GM21526 (cell line): ENCODE measurements at regions not wholly inside any gene's neighbourhood (a gene's known extent, or its start where the extent isn't known, plus 50 kb on each side); places are given as distances from the start of the nearest gene placed in this dataset.
"Not testable (repeated sequence)": the region's sequence is repeated elsewhere in the genome, so short reads cannot be mapped to it uniquely, and the experiment has no call there.

ENCODE experiments used
- ATAC-seq: cut with Tn5 transposase; IDR thresholded peaks from one replicate; pipeline ENCODE4 v1.9.1; 2021; ENCODE audit warnings: moderate library complexity; ENCODE audit not compliant: unreplicated experiment, low FRiP score

GRCh38 chr5:92616085-92616484 lies 964.9 kb downstream of the NR2F1-AS1 start:
- no peak for ATAC-seq

GRCh38 chr5:92613546-92613945 lies 967.5 kb downstream of the NR2F1-AS1 start:
- no peak for ATAC-seq

GRCh38 chr5:92610435-92610834 lies 970.6 kb downstream of the NR2F1-AS1 start:
- not testable (repeated sequence) for ATAC-seq

- no peak for ATAC-seq
These were observed 975.4 kb downstream of the NR2F1-AS1 start for GRCh38 chr5:92605591-92605990.

- no peak for ATAC-seq
These were observed 981.7 kb downstream of the NR2F1-AS1 start for GRCh38 chr5:92599217-92599810.

GRCh38 chr5:92594031-92594430 lies 987.0 kb downstream of the NR2F1-AS1 start:
- ATAC-seq, result no peak

GRCh38 chr5:92588876-92589275 lies 992.1 kb downstream of the NR2F1-AS1 start:
- ATAC-seq, result no peak

- ATAC-seq, result no peak
These were observed 999.3 kb downstream of the NR2F1-AS1 start for GRCh38 chr5:92581690-92582089.

GRCh38 chr5:92581249-92581648 lies 999.8 kb downstream of the NR2F1-AS1 start:
- no peak for ATAC-seq

- no peak for ATAC-seq
These were observed 1000.2 kb downstream of the NR2F1-AS1 start for GRCh38 chr5:92580814-92581213.

- no peak for ATAC-seq
These were observed 1007.0 kb downstream of the NR2F1-AS1 start for GRCh38 chr5:92574023-92574422.

GRCh38 chr5:92568522-92568921 lies 1012.5 kb downstream of the NR2F1-AS1 start:
- ATAC-seq, result no peak

- ATAC-seq, result no peak
These were observed 1013.1 kb downstream of the NR2F1-AS1 start for GRCh38 chr5:92567831-92568450.

- ATAC-seq, result no peak
These were observed 1014.8 kb downstream of the NR2F1-AS1 start for GRCh38 chr5:92566113-92566786.

- ATAC-seq, result no peak
These were observed 1015.3 kb downstream of the NR2F1-AS1 start for GRCh38 chr5:92565673-92566072.

- no peak for ATAC-seq
These were observed 1019.0 kb downstream of the NR2F1-AS1 start for GRCh38 chr5:92562065-92562464.

GRCh38 chr5:92561411-92561959 lies 1019.5 kb downstream of the NR2F1-AS1 start:
- no peak for ATAC-seq

- ATAC-seq, result no peak
These were observed 1020.2 kb downstream of the NR2F1-AS1 start for GRCh38 chr5:92560698-92561401.

GRCh38 chr5:92559781-92560180 lies 1021.2 kb downstream of the NR2F1-AS1 start:
- no peak for ATAC-seq

- no peak for ATAC-seq
These were observed 1021.7 kb downstream of the NR2F1-AS1 start for GRCh38 chr5:92559331-92559730.

GRCh38 chr5:92556747-92557146 lies 1024.3 kb downstream of the NR2F1-AS1 start:
- no peak for ATAC-seq
